Endodermal cell (in vitro differentiated cells): ENCODE measurements at regions not wholly inside any gene's neighbourhood (a gene's known extent, or its start where the extent isn't known, plus 50 kb on each side); places are given as distances from the start of the nearest gene placed in this dataset.
A peak's percentile ranks its signal among the peaks of the same experiment; 100 is the strongest.

Source experiments
- DNase-seq: peaks from one replicate; pipeline ENCODE4 v3.0.0-alpha.2; 2017
- H3K27ac ChIP-seq: 2 replicates; pipeline ENCODE4 v1.5.1; 2013; ENCODE audit warnings: mild to moderate bottlenecking, low read depth, low read length, moderate library complexity
- H3K27me3 ChIP-seq: 2 replicates; pipeline ENCODE4 v1.6.1; 2013; ENCODE audit warnings: mild to moderate bottlenecking, low read length, moderate library complexity; ENCODE audit not compliant: insufficient read depth, control insufficient read depth, poor library complexity, severe bottlenecking
- H3K36me3 ChIP-seq: 2 replicates; pipeline ENCODE4 v1.7.0; 2013; ENCODE audit warnings: mild to moderate bottlenecking, low read length, moderate library complexity; ENCODE audit not compliant: control insufficient read depth, insufficient read depth
- H3K4me1 ChIP-seq: one replicate; pipeline ENCODE4 v1.7.0; 2013; ENCODE audit warnings: low read length; ENCODE audit not compliant: control insufficient read depth, insufficient read depth
- H3K4me3 ChIP-seq: 2 replicates; pipeline ENCODE4 v1.5.1; 2013; ENCODE audit warnings: mild to moderate bottlenecking, low read length, moderate library complexity
- H3K9ac ChIP-seq: 2 replicates; pipeline ENCODE4 v1.6.1; 2013; ENCODE audit warnings: mild to moderate bottlenecking, low read length, moderate library complexity; ENCODE audit not compliant: poor library complexity, severe bottlenecking; ENCODE audit errors: extremely low read depth
- H3K9me3 ChIP-seq: 2 replicates; pipeline ENCODE4 v1.6.1; 2013; ENCODE audit warnings: mild to moderate bottlenecking, low read length, moderate library complexity; ENCODE audit not compliant: control insufficient read depth
- H3K27ac Mint-ChIP-seq: 2 replicates; pipeline ENCODE4 v1.8.0; 2020; ENCODE audit warnings: mixed read lengths
- H3K27me3 Mint-ChIP-seq: 2 replicates; pipeline ENCODE4 v1.8.0; 2021; ENCODE audit warnings: mild to moderate bottlenecking, mixed read lengths; ENCODE audit not compliant: insufficient read depth
- H3K36me3 Mint-ChIP-seq: 2 replicates; pipeline ENCODE4 v1.8.0; 2020; ENCODE audit warnings: low read depth, mixed read lengths
- H3K4me1 Mint-ChIP-seq: 2 replicates; pipeline ENCODE4 v1.8.0; 2020; ENCODE audit warnings: mixed read lengths
- H3K4me3 Mint-ChIP-seq: 2 replicates; pipeline ENCODE4 v1.8.0; 2020; ENCODE audit warnings: mild to moderate bottlenecking, moderate library complexity, mixed read lengths
- H3K9me3 Mint-ChIP-seq: 2 replicates; pipeline ENCODE4 v1.8.0; 2020; ENCODE audit warnings: mild to moderate bottlenecking, mixed read lengths
- WGBS, 2 experiments: methylation state at CpG; one replicate each; pipeline versions ENCODE4 v1.1.5 to v1.1.7; 2013; ENCODE audit warnings: missing lambda C conversion rate in 2 of 2, mixed read lengths in 1 of 2; ENCODE audit not compliant: insufficient coverage in 1 of 2, insufficient read length in 1 of 2; 5-methylcytosine and 5-hydroxymethylcytosine counted together
- TF ChIP-seq, protein P1 (sequence below): fragments of 200-600 bp; sonication (generic); conservative IDR thresholded peaks from 2 replicates; pipeline ENCODE4 v1.5.0; 2021; ENCODE audit warnings: antibody characterized with exemption, mild to moderate bottlenecking

DNA sequence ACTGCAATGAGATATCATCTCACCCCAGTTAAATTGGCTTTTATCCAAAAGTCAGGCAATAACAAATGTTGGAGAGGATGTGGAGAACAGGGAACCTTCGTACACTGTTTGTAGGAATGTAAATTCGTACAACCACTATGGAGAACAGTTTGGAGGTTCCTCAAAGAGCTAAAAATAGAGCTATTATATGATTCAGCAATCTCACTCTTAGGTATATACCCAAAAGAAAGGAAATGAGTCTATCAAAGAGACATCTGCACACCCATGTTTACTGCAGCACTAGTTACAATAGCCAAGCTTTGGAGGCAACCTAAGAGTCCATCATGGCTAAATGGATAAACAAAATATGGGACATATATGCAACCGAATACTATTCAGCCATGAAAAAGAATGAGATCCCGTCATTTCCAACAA, 68.0 kb upstream of the HES1 start:
- Mint-ChIP-seq H3K4me3 (no peak overlapping the region), H3K36me3 (no peaks in the 10 kb centered on the region), H3K27me3 (peaks cover 11% of the 10 kb centered on the region), H3K27ac (no peak overlapping the region), H3K9me3 (peaks cover 6% of the 10 kb centered on the region), H3K4me1 (peaks cover 4% of the 10 kb centered on the region)
- Histone ChIP-seq H3K27me3 (peaks cover 5% of the 10 kb centered on the region), H3K27ac (no peak overlapping the region), H3K4me3 (no peak overlapping the region), H3K9ac (no peak overlapping the region), H3K4me1 (no peaks in the 10 kb centered on the region), H3K9me3 (no peaks in the 10 kb centered on the region), H3K36me3 (no peaks in the 10 kb centered on the region)
- DNase-seq = no peak
- TF ChIP-seq, protein P1, sequence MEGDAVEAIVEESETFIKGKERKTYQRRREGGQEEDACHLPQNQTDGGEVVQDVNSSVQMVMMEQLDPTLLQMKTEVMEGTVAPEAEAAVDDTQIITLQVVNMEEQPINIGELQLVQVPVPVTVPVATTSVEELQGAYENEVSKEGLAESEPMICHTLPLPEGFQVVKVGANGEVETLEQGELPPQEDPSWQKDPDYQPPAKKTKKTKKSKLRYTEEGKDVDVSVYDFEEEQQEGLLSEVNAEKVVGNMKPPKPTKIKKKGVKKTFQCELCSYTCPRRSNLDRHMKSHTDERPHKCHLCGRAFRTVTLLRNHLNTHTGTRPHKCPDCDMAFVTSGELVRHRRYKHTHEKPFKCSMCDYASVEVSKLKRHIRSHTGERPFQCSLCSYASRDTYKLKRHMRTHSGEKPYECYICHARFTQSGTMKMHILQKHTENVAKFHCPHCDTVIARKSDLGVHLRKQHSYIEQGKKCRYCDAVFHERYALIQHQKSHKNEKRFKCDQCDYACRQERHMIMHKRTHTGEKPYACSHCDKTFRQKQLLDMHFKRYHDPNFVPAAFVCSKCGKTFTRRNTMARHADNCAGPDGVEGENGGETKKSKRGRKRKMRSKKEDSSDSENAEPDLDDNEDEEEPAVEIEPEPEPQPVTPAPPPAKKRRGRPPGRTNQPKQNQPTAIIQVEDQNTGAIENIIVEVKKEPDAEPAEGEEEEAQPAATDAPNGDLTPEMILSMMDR = no peak
- 86 to 93% methylated on average over 4 of the region's 4 CpGs for WGBS, 2 experiments

DNA sequence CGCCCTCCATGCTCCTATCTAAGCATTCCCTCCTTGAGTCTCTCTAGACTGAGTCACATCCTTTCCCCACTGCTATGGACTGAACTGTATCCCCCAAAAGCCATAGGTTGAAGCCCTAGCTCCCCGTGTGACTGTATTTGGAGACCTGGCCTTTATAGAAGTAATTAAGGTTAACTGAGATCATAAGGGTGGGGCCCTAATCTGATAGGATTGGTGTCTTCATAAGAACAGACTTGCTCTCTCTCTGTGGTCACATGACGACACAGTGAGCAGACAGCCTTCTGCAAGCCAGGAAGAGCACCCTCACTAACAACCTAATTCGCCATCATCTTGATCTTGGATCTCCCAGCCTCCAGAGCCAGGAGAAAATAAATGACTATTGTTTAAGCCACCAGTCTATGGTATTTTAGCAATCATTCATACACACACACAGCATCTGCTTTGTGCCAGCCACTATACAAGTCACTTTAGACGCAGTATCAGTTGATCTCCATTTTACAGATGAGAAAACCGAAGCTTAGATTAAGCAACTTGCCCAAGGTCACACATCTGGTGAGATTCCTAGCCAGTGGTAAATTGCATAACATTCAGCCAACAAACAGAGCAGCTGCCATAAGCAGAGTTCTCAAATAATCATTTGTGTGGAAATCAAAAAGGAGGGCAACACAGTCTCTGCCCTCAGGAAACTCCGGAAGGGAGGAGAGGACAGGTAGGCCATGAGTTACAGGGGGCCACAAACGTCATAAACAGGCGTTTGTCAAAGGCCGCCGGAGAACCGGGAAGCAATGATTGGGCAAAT, 66.3 kb upstream of the HES1 start:
- whole genome bisulfite sequencing, 2 experiments = 95 to 97% methylated on average over 11 to 12 of the region's 12 CpGs
- no peak overlapping the region for H3K27ac ChIP-seq
- TF ChIP-seq, protein P1 = no peak
- H3K9ac ChIP-seq = no peak overlapping the region
- H3K9me3 ChIP-seq = no peaks in the 10 kb centered on the region
- no peak overlapping the region for H3K4me3 ChIP-seq
- H3K27ac Mint-ChIP-seq = no peak overlapping the region
- H3K27me3 ChIP-seq = peaks cover 5% of the 10 kb centered on the region
- peaks cover 8% of the 10 kb centered on the region for H3K9me3 Mint-ChIP-seq
- no peaks in the 10 kb centered on the region for H3K36me3 ChIP-seq
- no peaks in the 10 kb centered on the region for H3K4me1 ChIP-seq
- no peaks in the 10 kb centered on the region for H3K36me3 Mint-ChIP-seq
- H3K4me3 Mint-ChIP-seq = no peak overlapping the region
- H3K4me1 Mint-ChIP-seq = peaks cover 4% of the 10 kb centered on the region
- no peak for DNase-seq
- H3K27me3 Mint-ChIP-seq = peaks cover 13% of the 10 kb centered on the region

DNA sequence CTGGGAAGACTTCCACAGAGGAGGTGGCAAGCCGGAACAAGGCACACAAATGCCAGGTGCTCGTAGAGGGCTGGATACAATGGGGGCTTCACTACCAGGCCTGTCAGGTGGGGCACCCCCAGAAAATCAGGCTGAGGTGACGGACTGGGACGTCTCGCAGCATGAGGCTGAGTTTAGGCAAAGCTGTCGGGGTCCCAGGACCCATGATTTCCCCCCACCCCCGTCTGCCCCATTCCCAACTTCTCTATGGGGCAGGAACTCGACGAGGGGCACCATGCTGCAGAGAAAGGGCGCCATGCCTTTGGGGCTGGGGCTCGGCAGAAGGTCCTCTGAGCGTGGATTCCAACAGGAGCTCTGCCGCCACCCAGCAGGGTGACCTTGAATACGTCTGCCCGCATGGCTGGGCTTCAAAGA, 65.7 kb upstream of the HES1 start:
- peaks cover 13% of the 10 kb centered on the region for H3K27me3 Mint-ChIP-seq
- no peak for DNase-seq

More for the DNA sequence above, 65.7 kb upstream of the HES1 start:
- H3K27ac ChIP-seq = peak overlapping the region; percentile 74
- peaks cover 5% of the 10 kb centered on the region for H3K27me3 ChIP-seq
- Mint-ChIP-seq H3K4me3 (peak overlapping the region; percentile 50), H3K4me1 (no peaks in the 10 kb centered on the region), H3K27ac (no peak overlapping the region), H3K9me3 (peaks cover 8% of the 10 kb centered on the region), H3K36me3 (no peaks in the 10 kb centered on the region)
- no peaks in the 10 kb centered on the region for H3K36me3 ChIP-seq
- TF ChIP-seq, protein P1 = no peak
- no peaks in the 10 kb centered on the region for H3K9me3 ChIP-seq
- H3K4me3 ChIP-seq = no peak overlapping the region
- no peaks in the 10 kb centered on the region for H3K4me1 ChIP-seq
- WGBS, 2 experiments = 88% methylated on average over 11 to 15 of the region's 15 CpGs
- H3K9ac ChIP-seq = no peak overlapping the region
